ENCODE measurements at regions not wholly inside any gene's neighbourhood (a gene's known extent, or its start where the extent isn't known, plus 50 kb on each side); places are given as distances from the start of the nearest gene placed in this dataset.
"Not testable (repeated sequence)": the region's sequence is repeated elsewhere in the genome, so short reads cannot be mapped to it uniquely, and the experiment has no call there.

- H3K27ac ChIP-seq, result no peak overlapping the region
- no peak for DNase-seq (ENCODE audit: low spot score)
- no peak for TF ChIP-seq CTCF (conservative IDR thresholded peaks at IDR 0.05; ENCODE audit: low read depth)
- POLR2A ChIA-PET (ENCODE audit: low non-redundant PET), result no interaction called here
- CTCF ChIA-PET, result interaction anchor here (0.6 to 0.7 kb wide), 2 partner anchors 576 to 1075 kb away, joined by 3 read pairs; no protein-coding TSS in a partner anchor
Observed at GRCh38 chrX:23061116-23061515, 61.4 kb downstream of the DDX53 start.

GRCh38 chrX:23062359-23062758 lies 62.6 kb downstream of the DDX53 start:
- ChIA-PET CTCF (no interaction called here), POLR2A (ENCODE audit: low non-redundant PET) (no interaction called here)
- TF ChIP-seq CTCF (conservative IDR thresholded peaks at IDR 0.05; ENCODE audit: low read depth), result no peak
- H3K27ac ChIP-seq, result no peak overlapping the region
- DNase-seq (ENCODE audit: low spot score), result no peak

- TF ChIP-seq CTCF (conservative IDR thresholded peaks at IDR 0.05; ENCODE audit: low read depth), result no peak
- H3K27ac ChIP-seq, result no peak overlapping the region
- no peak for DNase-seq (ENCODE audit: low spot score)
- POLR2A ChIA-PET (ENCODE audit: low non-redundant PET), result no interaction called here
- CTCF ChIA-PET, result no interaction called here
Observed at GRCh38 chrX:23066588-23067281, 67.0 kb downstream of the DDX53 start.

- POLR2A ChIA-PET (ENCODE audit: low non-redundant PET); CTCF ChIA-PET; H3K27ac ChIP-seq; DNase-seq (ENCODE audit: low spot score): not testable (repeated sequence)
Observed at GRCh38 chrX:23075461-23075860, 75.7 kb downstream of the DDX53 start.

GRCh38 chrX:23079347-23079746 lies 79.6 kb downstream of the DDX53 start:
- DNase-seq (ENCODE audit: low spot score), result no peak
- ChIA-PET POLR2A (ENCODE audit: low non-redundant PET) (no interaction called here), CTCF (interaction anchor here (0.6 to 1.1 kb wide), 7 partner anchors 53 to 1094 kb away, joined by 3 to 4 read pairs (median 3); no protein-coding TSS in a partner anchor)
- TF ChIP-seq CTCF (conservative IDR thresholded peaks at IDR 0.05; ENCODE audit: low read depth), result no peak
- no peak overlapping the region for H3K27ac ChIP-seq

GRCh38 chrX:23100826-23101225 lies 101.1 kb downstream of the DDX53 start:
- no peak overlapping the region for H3K27ac ChIP-seq
- ChIA-PET POLR2A (ENCODE audit: low non-redundant PET) (no interaction called here), CTCF (no interaction called here)
- no peak for TF ChIP-seq CTCF (conservative IDR thresholded peaks at IDR 0.05; ENCODE audit: low read depth)
- DNase-seq (ENCODE audit: low spot score), result no peak

GRCh38 chrX:23103546-23103945 lies 103.8 kb downstream of the DDX53 start:
- no peak for TF ChIP-seq CTCF (conservative IDR thresholded peaks at IDR 0.05; ENCODE audit: low read depth)
- ChIA-PET POLR2A (ENCODE audit: low non-redundant PET) (no interaction called here), CTCF (no interaction called here)
- H3K27ac ChIP-seq, result no peak overlapping the region
- no peak for DNase-seq (ENCODE audit: low spot score)

Data from RWPE1 (cell line).